GM19324 (cell line): ENCODE measurements at regions not wholly inside any gene's neighbourhood (a gene's known extent, or its start where the extent isn't known, plus 50 kb on each side); places are given as distances from the start of the nearest gene placed in this dataset.

Experiments used
- ATAC-seq: cut with Tn5 transposase; IDR thresholded peaks from one replicate; pipeline ENCODE4 v1.9.1; 2021; ENCODE audit warnings: mild to moderate bottlenecking, moderate library complexity; ENCODE audit not compliant: unreplicated experiment, low FRiP score

DNA sequence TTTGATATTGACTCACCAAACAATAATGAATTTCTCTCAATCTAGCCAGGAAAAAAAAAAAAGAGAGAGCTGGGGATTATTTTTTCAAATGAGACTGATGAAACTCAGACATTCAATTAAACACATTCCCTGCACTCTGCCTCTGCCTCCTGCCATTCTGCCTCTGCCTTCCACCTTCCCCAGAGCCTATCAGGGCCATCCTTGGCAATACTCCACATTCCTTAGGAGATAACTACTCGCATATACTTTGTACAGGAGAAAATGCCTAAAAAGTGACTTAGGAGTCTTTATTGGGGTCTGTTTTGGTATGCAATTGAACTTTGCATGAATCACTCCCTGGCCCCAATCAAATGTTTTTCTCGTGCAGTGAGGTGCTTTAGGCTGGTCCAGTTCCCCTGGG is 246.6 kb upstream of the PLET1 start:
- ATAC-seq, result no peak

DNA sequence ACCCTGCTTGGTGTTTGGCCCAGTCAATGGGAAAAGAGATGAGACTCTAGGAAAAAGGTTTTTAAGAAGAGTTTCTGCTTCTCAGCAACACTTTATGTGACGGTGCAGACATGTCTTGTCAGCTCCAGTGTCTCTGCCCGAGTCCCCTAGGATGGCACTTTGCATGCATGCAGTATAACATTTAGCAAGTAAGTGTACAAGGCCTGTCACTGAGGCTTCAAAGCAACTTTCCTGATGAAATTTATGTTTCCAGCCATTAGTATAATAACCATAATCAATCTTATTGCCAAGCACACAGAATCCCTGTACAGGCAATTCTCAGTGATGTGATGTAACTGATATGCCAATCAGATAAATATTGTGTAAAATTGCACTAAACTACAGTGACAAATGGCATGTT is 248.1 kb upstream of the PLET1 start:
- no peak for ATAC-seq

DNA sequence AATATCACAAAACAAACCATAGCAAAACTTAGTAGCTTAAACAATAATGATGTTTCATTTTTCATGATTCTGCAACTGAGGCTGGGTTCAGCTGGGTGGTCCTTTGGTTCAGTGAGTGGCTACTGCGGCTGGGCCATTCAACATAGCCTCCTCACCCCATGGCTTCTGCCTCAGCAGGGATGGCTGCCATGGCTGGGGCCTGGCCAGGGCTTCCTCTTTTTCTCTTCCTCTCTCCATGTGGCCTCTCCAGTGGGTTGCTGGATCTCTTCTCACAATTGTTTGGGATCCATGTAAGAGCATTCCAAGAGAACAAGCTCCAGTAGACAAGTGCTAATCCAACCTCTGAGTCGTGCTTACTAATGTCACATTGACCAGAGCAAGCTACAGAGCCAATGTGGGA is 248.6 kb upstream of the PLET1 start:
- ATAC-seq, result no peak

DNA sequence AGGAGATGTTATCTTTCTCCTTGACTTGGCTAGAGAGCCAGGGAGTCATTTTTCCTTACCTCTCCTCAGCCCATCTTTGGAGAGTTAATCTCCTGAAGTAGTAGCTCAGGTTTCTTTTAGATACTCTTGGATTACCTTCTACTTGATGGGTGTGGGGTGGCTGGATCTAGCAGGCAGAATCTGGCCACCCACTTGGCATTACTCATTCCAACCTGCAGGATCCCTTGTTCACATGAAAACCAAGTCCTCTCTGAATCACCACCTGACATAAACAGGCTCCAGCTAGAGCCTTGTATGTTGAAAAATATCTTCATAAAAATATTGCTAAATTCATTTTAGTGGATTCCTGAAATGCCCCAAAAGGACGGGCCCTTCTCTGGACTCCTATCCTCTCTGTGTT is 250.6 kb upstream of the PLET1 start:
- no peak for ATAC-seq

DNA sequence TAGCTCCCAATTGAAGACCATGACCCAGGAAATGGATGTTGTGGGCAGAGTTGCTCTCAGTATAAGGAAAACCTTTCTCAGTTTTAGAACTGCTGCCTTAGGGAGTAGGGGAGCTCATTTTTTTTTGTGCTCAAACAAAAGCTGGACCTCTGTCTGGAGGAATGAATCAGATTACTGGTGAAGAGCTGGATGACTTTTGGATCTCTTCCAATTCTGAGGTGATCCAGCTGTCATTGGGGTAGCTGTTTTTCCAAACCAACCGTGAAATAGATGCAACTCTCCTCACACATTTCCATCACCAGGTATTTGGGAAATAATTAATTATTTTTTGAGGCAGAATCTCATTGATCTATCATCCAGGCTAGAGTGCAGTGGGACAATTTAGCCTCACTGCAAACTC is 251.3 kb upstream of the PLET1 start:
- no peak for ATAC-seq

DNA sequence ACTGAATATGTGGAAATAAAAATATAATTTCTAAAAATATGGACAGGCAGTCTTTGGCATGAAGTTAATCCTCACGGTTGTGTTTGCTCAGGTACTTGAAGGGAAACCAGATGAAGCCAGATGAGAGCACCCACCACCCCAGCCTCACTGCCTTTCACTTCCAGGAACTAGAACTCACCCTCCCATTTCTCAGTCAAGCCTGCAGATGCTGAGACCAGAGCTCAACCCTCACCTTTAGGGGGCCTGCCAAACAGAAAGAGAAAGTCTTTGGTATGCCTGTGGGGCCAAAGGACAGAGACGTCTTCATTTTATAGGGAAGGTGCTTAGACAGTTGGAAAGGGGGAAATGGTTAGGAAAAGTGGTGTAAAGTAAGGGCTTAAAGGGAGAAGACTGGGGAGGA is 252.8 kb upstream of the PLET1 start:
- no peak for ATAC-seq

DNA sequence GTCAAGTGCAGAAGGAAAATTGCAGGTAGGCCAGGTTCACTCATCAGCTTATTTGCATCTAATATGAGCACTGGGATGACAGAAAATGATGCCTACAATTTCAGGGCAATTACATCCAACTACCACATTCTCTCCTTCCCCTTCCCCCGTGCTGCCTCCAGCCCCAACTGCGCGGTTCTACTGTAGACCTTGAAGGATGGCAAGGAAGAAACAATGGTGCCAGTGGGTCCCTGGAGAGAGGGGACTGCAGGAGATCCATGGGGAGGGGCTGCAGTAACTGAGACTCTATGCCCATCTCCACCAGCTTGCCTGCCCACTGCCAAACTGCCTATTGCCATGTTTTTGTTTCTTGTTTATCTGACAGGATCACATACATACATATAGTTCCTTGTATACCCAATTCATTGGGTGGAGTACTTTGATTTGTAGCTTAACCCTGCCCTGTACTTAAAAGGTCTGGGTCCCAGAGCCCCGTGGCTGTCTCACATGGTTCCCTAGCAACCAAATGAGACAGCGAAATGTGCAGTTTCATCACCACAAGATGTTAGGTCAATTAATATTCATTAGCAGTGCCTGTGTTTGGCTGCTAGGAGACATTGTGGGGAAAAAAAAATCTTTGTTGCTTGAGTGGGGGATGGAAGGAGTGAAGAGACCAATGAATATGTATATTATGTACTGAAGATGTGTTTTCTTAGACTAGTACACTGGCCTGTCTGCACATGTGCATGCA is 253.5 kb upstream of the PLET1 start:
- ATAC-seq, result no peak

DNA sequence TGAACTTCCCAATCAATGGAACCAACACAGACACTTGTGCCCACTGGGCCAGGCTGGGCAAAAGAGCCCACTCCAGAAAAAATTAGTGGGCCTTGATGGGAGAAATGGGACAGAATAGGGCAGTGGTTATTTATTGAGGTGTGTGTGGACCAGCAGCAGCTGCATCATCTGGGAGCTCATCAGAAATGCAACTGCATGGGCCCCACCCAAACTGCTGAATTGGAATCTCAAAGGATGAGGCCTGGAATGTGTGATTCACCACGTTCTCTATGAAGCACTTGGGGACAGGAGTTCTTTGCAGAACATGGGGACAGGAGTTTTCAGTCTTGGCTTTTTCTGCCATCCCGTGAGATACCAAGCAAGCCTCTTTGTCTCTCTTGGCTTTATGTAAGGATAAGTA is 255.6 kb upstream of the PLET1 start:
- no peak for ATAC-seq

DNA sequence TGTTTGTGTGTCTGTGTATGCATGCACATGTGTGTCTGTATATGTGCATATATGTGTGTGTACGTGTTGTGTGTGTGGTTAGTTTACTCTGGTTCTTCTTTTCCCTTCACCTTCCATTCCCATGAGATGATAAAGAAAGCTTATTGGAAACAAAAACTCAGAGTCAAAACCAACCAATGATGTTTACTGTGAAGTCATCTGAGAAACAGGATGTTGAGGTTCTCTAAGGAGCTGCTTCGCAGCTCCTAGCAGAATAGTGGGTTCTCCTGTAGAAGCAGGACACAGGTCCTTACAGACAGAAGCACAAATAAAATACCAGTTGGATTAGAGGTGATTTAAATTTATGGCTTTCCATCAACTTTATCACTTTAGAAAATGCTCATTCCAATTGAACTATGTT is 256.1 kb upstream of the PLET1 start:
- no peak for ATAC-seq

DNA sequence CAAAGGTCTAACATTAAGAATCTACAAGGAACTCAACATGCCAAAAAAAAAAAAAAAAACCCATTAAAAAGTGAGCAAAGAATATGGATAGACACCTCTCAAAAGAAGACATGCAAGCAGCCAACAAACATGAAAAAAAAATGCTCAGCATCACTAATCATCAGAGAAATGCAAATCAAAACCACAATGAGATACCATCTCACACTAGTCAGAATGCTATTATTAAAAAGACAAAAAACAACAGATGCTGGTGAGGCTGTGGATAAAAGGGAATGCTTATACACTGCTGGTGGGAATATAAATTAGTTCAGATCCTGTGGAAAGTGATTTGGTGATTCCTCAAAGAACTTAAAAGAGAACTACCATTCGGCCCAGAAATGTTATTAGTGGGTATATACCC is 257.7 kb upstream of the PLET1 start:
- no peak for ATAC-seq

DNA sequence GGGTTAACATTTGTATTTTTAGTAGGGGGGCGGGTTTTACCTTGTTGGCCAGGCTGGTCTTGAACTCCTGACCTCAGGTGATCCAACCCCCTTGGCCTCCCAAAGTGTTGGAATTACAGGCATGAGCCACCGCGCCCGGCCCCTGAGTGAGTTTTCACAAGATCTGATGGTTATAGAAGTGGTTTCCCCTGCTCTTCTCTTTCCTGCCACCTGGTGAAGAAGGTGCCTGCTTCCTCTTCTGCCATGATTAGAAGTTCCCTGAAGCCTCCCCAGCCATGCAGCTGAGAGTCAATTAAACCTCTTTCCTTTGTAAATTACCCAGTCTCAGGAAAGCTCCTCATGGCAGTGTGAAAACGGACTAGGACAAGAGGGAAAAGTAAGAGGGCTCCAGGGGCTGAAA is 259.1 kb upstream of the PLET1 start:
- ATAC-seq, result no peak

DNA sequence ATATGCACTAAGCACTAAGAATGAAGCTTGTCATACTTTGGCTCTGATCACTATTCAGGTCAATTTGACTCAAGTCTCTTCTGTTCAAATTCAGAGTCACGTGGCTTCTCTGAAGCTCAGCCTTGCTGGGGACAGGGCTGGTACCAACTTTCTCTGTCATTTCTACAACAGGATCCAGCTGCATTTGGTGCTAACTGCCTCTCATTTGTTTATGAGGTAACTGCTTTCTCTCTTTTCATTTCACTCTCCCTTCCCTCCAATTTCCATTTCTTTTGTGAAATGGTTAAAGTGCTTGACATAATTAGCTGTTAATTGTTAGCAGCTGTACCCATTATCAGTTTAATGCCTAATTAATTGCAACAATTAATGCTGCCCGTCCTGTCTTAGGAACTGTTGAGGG is 259.7 kb upstream of the PLET1 start:
- ATAC-seq, result no peak

DNA sequence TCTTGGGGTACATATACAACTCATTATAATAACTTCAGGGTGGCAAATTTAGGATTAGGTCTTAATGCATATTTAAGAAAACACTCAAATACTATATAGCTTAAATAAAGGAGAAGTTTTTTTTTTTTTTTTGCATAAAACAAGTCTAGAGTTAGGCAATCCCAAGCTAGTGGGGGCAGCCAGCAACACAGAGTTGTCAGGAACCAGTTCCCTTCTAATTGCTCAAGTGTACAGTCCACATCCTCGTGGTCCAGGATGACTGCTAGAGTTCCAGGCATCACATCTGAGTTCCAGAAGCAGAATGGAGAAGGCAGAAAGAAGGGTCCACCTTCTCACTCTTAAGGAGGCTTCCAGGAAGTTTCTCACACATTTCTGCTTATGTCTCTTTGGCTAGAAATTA is 261.9 kb upstream of the PLET1 start:
- ATAC-seq, result no peak

DNA sequence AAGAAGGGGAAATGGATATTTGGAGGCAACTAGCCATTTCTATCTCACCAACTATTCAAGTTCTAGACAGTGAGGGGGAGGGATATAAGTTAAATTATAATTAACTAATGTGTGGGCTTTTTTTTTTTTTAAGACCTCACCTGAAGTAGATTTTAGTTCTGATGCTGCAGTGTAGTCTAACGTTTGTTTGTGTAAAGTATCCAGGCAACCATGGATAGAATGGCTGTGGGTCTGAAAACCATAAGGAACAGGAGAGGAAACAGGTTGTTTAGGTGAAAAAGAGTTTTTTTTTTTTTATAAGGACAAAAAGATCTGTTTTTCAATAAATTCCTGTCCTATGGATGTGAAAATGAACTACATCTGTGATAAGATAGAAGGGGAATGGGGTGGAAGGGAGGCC is 262.4 kb upstream of the PLET1 start:
- ATAC-seq, result no peak

DNA sequence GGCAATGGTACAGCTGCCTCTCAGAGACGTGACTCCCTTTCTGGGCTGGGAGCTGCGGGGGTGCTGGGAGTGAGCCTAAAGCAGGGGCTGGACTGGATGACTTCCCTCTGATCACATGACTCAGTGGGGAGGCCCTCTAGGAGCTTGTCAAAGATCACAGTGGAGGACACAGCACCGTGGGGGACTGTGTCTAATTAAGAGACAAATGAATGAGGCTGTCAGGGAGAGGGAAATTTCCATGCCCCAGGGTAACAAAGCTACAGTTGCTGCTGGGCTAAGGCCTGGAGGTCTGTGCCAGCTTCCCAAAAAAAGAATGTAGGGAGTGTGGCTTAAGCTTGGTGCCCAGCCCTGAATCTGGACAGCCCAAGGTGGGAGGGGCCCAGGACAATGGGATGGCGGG is 262.8 kb upstream of the PLET1 start:
- no peak for ATAC-seq

DNA sequence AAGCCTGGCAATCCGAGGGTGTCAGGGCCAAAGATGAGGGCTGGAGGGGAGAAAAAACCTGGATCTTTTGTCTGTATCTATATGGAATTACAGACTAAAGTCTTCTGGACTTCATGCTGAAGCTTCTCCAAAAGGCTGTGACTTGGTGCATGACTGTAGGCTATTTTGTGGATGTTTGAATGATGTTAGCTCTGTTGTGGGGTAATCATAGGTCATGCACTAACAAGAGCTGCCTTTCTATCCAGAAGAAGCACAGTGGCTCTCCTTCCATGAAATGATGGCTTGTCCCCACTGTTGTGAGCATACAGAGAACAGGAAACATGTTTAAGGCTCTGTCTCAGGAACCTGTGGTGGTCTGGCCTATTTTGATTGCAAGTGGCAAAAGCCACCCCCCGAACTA is 263.3 kb upstream of the PLET1 start:
- ATAC-seq, result no peak

DNA sequence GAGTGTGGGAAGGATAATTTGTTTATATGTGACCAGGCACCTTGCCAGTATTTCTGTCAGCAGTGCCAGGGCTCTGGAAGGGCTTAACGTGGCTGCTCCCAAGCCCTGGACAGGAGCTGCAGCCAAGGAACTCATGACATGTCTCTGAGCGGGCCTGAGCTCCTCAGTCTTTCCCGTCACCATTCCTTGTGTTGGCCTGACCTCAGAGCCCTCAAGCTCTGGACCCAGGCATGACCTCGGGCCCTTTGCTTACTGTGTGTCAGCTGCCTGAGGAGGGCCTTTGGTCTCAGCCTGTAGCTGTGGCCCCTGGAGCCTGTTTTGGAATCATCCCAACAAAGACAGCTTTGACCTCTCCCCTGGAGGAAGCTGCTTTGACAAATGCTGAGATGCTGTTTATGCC is 264.1 kb upstream of the PLET1 start:
- no peak for ATAC-seq

DNA sequence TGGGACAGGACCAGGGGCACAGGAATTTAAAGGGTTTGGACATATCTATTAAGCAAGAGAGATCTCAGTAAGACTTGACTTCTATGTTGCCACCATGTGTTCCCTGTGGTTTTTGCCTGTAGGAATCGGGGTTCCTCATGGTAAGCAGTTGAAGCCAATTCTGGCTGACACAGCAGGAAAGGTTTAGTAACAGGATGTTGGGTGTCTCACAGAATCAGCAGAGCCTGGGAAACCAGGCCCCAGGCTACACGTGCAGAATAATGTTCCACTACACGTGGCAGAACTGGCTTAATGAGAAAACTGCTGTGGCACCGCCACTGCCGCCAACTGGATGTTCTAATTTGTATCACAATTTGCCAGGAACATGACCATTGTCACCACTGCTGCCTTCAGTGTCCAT is 264.6 kb upstream of the PLET1 start:
- no peak for ATAC-seq

DNA sequence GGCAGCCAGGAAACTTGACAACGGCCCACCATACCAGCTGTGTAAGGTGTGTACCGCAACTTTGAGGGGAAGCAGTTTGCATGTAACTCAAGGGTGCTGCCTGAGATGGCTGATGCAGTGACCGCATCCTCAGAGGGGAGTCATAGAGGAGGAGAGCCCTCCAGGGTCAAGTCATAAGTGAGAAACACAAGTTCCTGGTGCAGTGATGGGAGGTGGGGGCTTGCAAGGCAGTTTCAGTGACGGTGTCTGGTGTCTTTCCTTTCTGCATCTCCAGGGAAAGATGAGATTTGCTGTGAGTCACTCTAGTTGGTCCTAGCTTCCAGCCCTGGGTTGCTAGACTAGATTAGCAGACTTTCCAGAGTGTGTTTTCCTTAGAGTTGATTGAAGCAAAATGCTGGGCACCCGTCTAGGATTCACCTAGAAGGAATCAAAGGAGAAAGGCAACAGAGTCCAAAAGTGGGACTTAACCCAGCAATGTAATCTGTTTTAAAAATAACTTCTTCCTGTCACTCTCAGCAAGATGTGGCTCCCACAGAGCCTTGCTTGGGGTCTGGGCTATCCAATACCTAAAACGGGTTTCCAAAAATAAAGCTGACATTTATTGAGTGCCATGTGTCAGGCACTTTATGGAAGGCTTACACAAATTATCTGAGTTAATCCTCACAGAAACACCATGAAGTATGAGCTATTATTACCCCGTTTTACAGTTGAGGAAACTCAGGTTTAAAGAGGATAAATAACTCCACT is 265.4 kb upstream of the PLET1 start:
- no peak for ATAC-seq

DNA sequence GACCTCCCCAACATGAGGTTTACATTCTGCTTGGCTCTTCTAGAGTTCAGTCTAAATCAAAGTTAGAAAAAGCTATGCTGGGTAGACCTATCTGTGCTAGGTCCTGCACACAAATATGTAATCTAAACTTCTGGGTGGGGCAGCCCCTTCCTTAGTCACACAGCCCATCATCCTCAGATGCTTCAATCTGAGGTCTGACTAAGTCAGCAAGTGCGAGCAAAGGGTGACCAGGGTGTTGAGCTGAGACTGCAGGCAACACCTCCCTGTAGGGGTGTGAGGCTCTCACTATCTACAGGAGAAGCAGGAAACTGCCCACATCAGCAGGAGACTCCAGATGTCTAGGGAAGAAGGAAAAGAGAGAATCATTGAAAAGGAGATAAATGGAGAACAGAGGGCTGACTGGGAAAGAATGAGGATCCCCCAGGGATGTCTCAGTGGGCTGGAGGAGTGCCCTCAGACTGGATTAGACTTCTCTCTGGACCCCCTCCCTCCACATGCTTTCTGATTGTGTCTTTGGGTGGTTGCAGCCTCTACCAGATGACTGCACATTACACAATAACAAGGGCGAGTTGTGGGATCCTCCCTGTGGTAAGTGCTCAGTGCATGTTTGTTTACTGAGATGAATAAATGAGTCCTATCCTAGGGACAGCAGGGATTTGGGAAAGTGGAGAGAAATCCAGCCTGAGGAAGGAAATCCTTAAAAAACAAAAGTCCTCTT is 266.2 kb upstream of the PLET1 start:
- no peak for ATAC-seq

DNA sequence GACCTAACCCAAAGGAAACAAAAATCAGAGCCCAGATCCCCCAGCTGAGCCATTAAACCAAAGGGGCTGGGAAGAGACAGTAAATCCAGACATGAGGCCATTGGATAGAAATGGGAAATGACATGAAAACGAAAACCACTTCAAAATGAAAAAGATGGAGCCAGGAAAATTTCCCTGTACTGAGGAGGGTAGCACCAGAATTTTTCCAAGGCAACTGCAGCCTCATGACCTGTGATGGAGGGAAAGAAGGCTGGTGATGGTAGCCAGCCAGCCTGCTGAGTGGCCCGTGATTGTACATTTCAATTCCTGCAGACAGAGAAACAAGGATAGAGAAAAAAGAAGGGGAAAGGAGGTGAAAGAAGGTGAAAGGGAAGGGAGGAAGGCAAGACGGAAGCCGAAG is 268.4 kb upstream of the PLET1 start:
- no peak for ATAC-seq

DNA sequence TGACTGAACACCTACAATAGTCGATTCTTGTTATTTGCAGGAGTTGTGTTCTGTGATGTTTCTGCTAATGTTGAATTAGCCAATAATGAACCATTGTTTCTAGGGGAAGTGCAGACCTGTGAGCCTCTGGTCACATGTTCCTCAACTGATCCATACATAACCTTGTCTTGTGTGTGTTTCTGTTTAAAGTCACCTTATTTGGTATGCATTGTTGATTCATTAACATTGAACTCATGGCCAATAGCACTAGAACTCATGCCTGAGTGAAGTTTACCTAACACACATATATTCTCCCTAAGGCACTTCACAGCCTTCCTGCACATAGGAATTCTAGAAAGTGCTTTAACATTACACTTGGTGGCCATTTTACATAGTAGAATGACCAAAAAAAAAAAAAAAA is 271.8 kb upstream of the PLET1 start:
- ATAC-seq, result no peak
